Neural cell (in vitro differentiated cells): ENCODE measurements at regions not wholly inside any gene's neighbourhood (a gene's known extent, or its start where the extent isn't known, plus 50 kb on each side); places are given as distances from the start of the nearest gene placed in this dataset.
A peak's percentile ranks its signal among the peaks of the same experiment; 100 is the strongest.

ENCODE experiments used
- H2AFZ ChIP-seq: fragments of 200-600, 300-800 bp; sonication (generic), shearing (Covaris generic); 2 replicates; pipeline ENCODE4 v1.6.0; 2014; ENCODE audit warnings: low read depth, mild to moderate bottlenecking, antibody characterized with exemption, low read length, moderate library complexity
- H3F3A ChIP-seq: fragments of 200-600 bp; shearing (Covaris generic); 2 replicates; pipeline ENCODE4 v1.6.1; 2016; ENCODE audit warnings: mild to moderate bottlenecking, moderate library complexity, mixed read lengths, antibody characterized with exemption, low read length; ENCODE audit not compliant: insufficient read depth, poor library complexity, severe bottlenecking
- H3K27ac ChIP-seq: fragments of 200-600, 300-800 bp; sonication (generic), shearing (Covaris generic); 2 replicates; pipeline ENCODE4 v1.5.1; 2014; ENCODE audit warnings: mild to moderate bottlenecking, low read length, moderate library complexity
- H3K27me3 ChIP-seq: fragments of 300-800, 200-600 bp; sonication (generic), shearing (Covaris generic); 2 replicates; pipeline ENCODE4 v1.6.0; 2014; ENCODE audit warnings: mild to moderate bottlenecking, low read depth, low read length, moderate library complexity; ENCODE audit not compliant: insufficient read depth
- H3K36me3 ChIP-seq: fragments of 300-800, 200-600 bp; sonication (generic), shearing (Covaris generic); 2 replicates; pipeline ENCODE4 v1.5.1; 2014; ENCODE audit warnings: mild to moderate bottlenecking, antibody characterized with exemption, low read length, moderate library complexity; ENCODE audit not compliant: insufficient read depth
- H3K4me2 ChIP-seq: fragments of 300-800, 200-600 bp; sonication (generic), shearing (Covaris generic); 2 replicates; pipeline ENCODE4 v1.6.0; 2014; ENCODE audit warnings: mild to moderate bottlenecking, low read length
- H3K4me3 ChIP-seq: fragments of 300-800, 200-600 bp; sonication (generic), shearing (Covaris generic); 2 replicates; pipeline ENCODE4 v1.5.1; 2014; ENCODE audit warnings: mild to moderate bottlenecking, low read length, moderate library complexity
- H3K79me2 ChIP-seq: fragments of 200-600 bp; shearing (Covaris generic); replicated peaks from 2 replicates; pipeline ENCODE4 v1.6.0; 2014; ENCODE audit warnings: mild to moderate bottlenecking, low read length, moderate library complexity; ENCODE audit not compliant: insufficient read depth
- H3K9ac ChIP-seq: fragments of 300-800, 200-600 bp; sonication (generic), shearing (Covaris generic); 2 replicates; pipeline ENCODE4 v1.6.1; 2016; ENCODE audit warnings: mild to moderate bottlenecking, low read length, mixed read lengths
- H3K9me2 ChIP-seq: fragments of 200-600 bp; shearing (Covaris generic); 2 replicates; pipeline ENCODE4 v1.6.1; 2016; ENCODE audit warnings: mild to moderate bottlenecking, low read length, mixed read lengths; ENCODE audit not compliant: insufficient read depth
- H3K9me3 ChIP-seq: fragments of 200-600, 300-800 bp; sonication (generic), shearing (Covaris generic); 2 replicates; pipeline ENCODE4 v1.6.1; 2016; ENCODE audit warnings: mild to moderate bottlenecking, mixed run types, low read length, moderate library complexity, mixed read lengths
- H4K20me1 ChIP-seq: fragments of 200-600 bp; shearing (Covaris generic); 2 replicates; pipeline ENCODE4 v1.6.1; 2016; ENCODE audit warnings: mild to moderate bottlenecking, mixed run types; ENCODE audit not compliant: insufficient read depth
- EP300 ChIP-seq: fragments of 450-650 bp; conservative IDR thresholded peaks from 2 replicates; pipeline ENCODE4 v1.6.1; 2014; ENCODE audit warnings: antibody characterized with exemption, mild to moderate bottlenecking, moderate library complexity; ENCODE audit not compliant: poor library complexity, severe bottlenecking
- EZH2 ChIP-seq: fragments of 200-600, 300-800 bp; shearing (Covaris generic), sonication (generic); IDR thresholded peaks from 2 replicates; pipeline ENCODE4 v1.6.1; 2014; ENCODE audit warnings: antibody characterized with exemption, low read length, borderline replicate concordance, mild to moderate bottlenecking; ENCODE audit not compliant: insufficient read depth, poor library complexity, severe bottlenecking
- MXI1 ChIP-seq: fragments of 450-650 bp; conservative IDR thresholded peaks from 2 replicates; pipeline ENCODE4 v1.6.1; 2014; ENCODE audit warnings: antibody characterized with exemption, mild to moderate bottlenecking; ENCODE audit not compliant: poor library complexity, severe bottlenecking
- POLR2AphosphoS5 ChIP-seq: IDR thresholded peaks from 2 replicates; pipeline ENCODE4 v1.6.1; 2012
- RAD21 ChIP-seq: fragments of 450-650 bp; conservative IDR thresholded peaks from 2 replicates; pipeline ENCODE4 v1.6.1; 2014; ENCODE audit warnings: antibody characterized with exemption, mild to moderate bottlenecking, moderate library complexity
- SMC3 ChIP-seq: fragments of 450-650 bp; conservative IDR thresholded peaks from 2 replicates; pipeline ENCODE4 v1.6.1; 2014; ENCODE audit warnings: antibody characterized with exemption, mild to moderate bottlenecking, moderate library complexity; ENCODE audit not compliant: poor library complexity
- TAF1 ChIP-seq: IDR thresholded peaks from 2 replicates; pipeline ENCODE4 v1.6.1; 2012; ENCODE audit warnings: low read depth
- TF ChIP-seq, protein P1 (sequence below): fragments of 450-650 bp; IDR thresholded peaks from 2 replicates; pipeline ENCODE4 v1.5.1; 2014; ENCODE audit warnings: antibody characterized with exemption, mild to moderate bottlenecking, moderate library complexity; ENCODE audit not compliant: poor library complexity, severe bottlenecking
- TF ChIP-seq, protein P2 (sequence below): IDR thresholded peaks from 2 replicates; pipeline ENCODE4 v1.6.1; 2012; ENCODE audit warnings: borderline replicate concordance

DNA sequence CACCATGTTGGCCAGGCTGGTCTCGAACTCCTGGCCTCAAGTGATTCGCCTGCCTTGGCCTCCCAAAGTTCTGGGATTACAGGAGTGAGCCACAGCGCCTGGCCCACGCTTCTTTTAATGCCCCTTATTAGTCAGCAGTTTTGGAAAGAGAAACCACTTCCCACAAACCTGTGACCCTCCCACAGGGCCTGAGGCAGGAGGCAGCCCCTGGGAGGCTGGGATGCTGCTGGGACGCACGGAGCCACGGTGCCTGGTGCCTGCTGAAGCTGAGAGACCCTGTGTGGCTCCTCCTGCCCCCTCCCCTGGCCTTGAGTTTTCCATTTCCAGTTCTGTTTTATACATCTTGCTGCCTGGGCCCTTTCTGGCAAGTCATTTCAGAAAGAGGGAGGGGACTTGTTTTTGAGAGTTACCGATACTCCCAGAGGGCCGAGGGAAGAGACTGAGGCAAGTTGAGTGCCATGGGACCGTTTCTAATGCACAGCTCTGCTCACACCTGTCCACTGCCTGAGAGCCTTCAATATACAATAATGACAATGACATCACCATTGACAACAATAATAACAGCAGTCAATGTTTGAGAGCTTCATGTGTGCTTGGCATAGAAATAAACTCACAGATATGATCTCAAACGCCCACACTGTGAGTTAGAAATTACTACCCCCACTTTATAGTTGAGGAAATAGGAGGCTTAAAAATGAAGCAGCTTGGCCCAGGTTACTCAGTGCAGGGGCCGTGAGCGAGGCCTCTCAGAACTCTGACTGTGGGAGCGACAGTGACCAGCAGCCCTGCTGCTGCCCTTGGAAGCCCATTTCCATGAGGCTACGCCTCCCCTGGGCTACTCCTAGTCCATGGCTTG, 78.1 kb upstream of the YWHAQ start:
- H3K9ac ChIP-seq = no peak overlapping the region
- H4K20me1 ChIP-seq = no peaks in the 10 kb centered on the region
- no peaks in the 10 kb centered on the region for H3K27me3 ChIP-seq
- no peaks in the 10 kb centered on the region for H3K9me2 ChIP-seq
- H3K79me2 ChIP-seq = no peaks in the 10 kb centered on the region
- no peak overlapping the region for H3K4me3 ChIP-seq
- TF ChIP-seq TAF1 = no peak
- no peak for TF ChIP-seq POLR2AphosphoS5
- TF ChIP-seq RAD21 = no peak
- TF ChIP-seq SMC3 = no peak
- TF ChIP-seq, protein P1, sequence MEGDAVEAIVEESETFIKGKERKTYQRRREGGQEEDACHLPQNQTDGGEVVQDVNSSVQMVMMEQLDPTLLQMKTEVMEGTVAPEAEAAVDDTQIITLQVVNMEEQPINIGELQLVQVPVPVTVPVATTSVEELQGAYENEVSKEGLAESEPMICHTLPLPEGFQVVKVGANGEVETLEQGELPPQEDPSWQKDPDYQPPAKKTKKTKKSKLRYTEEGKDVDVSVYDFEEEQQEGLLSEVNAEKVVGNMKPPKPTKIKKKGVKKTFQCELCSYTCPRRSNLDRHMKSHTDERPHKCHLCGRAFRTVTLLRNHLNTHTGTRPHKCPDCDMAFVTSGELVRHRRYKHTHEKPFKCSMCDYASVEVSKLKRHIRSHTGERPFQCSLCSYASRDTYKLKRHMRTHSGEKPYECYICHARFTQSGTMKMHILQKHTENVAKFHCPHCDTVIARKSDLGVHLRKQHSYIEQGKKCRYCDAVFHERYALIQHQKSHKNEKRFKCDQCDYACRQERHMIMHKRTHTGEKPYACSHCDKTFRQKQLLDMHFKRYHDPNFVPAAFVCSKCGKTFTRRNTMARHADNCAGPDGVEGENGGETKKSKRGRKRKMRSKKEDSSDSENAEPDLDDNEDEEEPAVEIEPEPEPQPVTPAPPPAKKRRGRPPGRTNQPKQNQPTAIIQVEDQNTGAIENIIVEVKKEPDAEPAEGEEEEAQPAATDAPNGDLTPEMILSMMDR = no peak
- TF ChIP-seq MXI1 = no peak
- TF ChIP-seq EZH2 = no peak
- TF ChIP-seq EP300 = no peak
- TF ChIP-seq, protein P2, sequence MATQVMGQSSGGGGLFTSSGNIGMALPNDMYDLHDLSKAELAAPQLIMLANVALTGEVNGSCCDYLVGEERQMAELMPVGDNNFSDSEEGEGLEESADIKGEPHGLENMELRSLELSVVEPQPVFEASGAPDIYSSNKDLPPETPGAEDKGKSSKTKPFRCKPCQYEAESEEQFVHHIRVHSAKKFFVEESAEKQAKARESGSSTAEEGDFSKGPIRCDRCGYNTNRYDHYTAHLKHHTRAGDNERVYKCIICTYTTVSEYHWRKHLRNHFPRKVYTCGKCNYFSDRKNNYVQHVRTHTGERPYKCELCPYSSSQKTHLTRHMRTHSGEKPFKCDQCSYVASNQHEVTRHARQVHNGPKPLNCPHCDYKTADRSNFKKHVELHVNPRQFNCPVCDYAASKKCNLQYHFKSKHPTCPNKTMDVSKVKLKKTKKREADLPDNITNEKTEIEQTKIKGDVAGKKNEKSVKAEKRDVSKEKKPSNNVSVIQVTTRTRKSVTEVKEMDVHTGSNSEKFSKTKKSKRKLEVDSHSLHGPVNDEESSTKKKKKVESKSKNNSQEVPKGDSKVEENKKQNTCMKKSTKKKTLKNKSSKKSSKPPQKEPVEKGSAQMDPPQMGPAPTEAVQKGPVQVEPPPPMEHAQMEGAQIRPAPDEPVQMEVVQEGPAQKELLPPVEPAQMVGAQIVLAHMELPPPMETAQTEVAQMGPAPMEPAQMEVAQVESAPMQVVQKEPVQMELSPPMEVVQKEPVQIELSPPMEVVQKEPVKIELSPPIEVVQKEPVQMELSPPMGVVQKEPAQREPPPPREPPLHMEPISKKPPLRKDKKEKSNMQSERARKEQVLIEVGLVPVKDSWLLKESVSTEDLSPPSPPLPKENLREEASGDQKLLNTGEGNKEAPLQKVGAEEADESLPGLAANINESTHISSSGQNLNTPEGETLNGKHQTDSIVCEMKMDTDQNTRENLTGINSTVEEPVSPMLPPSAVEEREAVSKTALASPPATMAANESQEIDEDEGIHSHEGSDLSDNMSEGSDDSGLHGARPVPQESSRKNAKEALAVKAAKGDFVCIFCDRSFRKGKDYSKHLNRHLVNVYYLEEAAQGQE = no peak
- no peaks in the 10 kb centered on the region for H3K36me3 ChIP-seq
- H3K9me3 ChIP-seq = no peaks in the 10 kb centered on the region
- no peaks in the 10 kb centered on the region for H3F3A ChIP-seq
- no peak overlapping the region for H3K4me2 ChIP-seq
- H3K27ac ChIP-seq = no peak overlapping the region
- no peak overlapping the region for H2AFZ ChIP-seq

DNA sequence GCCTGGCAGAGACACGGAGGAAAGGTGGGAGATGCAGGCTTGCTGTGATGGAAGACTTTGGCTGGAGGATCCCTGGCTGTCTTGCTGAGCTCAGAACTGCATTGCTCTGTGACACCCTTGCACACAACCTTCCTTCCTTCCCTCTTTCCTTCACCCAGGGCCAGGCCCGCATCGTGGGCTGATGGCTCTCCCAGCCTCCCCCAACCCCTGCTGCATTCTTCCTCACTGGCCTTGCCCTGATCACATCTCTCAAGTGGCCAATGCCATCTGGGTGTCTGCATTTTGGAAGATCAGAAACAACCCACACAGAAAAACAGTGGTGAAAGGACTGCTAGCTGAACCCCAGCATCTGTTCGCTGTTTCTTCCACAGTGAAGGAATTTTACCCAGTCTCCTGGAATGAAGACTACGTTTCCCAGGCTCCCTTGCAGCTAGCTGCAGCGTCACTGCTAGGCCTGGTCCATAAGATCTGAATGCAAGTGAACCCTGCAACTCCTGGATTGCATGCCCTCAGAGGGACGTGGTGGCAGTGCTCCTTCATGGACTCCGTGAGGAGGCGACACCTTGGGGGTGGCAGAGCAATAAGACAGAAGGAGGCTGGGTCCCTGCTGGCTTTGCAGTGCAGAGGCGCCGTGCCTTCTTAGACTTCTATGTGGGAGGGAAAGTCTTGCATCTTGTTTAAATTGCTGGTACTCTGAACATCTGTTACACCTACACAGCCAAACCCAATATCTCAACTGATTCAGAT, 78.9 kb upstream of the YWHAQ start:
- H2AFZ ChIP-seq = no peak overlapping the region
- no peak overlapping the region for H3K4me2 ChIP-seq
- H3K36me3 ChIP-seq = no peaks in the 10 kb centered on the region
- no peaks in the 10 kb centered on the region for H3K9me2 ChIP-seq
- H4K20me1 ChIP-seq = no peaks in the 10 kb centered on the region
- peak overlapping the region; percentile 5 for H3K27ac ChIP-seq
- H3K9ac ChIP-seq = no peak overlapping the region
- H3F3A ChIP-seq = no peaks in the 10 kb centered on the region
- TF ChIP-seq EZH2 (no peak), RAD21 (no peak), SMC3 (no peak), EP300 (no peak), POLR2AphosphoS5 (no peak), MXI1 (no peak), TAF1 (no peak)
- TF ChIP-seq, protein P2 = no peak
- TF ChIP-seq, protein P1 = no peak
- no peak overlapping the region for H3K4me3 ChIP-seq
- H3K27me3 ChIP-seq = no peaks in the 10 kb centered on the region
- H3K79me2 ChIP-seq = no peaks in the 10 kb centered on the region
- no peaks in the 10 kb centered on the region for H3K9me3 ChIP-seq
